ENCODE measurements at regions not wholly inside any gene's neighbourhood (a gene's known extent, or its start where the extent isn't known, plus 50 kb on each side); places are given as distances from the start of the nearest gene placed in this dataset.

DNA sequence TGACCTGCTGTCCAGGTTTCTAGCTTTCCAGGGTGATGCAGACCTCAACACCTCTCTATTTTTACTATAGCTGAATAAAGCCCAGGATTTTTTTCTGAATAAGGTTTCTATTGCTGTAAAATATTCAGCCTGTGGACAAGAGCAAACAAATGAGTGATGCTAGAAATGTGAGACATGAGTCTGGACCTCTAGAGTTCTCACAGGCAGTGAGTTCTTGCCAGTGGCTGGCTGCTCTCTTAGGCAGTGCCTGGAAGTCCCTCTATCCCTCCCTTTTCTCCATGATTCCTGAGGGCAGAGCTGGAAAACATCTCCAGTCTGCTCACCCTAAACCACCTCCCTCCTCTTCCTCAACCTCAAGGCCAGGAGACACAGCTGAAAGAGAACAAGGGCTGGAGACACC lies 793.8 kb upstream of the IGFBP3 start:
- POLR2A ChIA-PET = no interaction called here
- TF ChIP-seq, protein P1, sequence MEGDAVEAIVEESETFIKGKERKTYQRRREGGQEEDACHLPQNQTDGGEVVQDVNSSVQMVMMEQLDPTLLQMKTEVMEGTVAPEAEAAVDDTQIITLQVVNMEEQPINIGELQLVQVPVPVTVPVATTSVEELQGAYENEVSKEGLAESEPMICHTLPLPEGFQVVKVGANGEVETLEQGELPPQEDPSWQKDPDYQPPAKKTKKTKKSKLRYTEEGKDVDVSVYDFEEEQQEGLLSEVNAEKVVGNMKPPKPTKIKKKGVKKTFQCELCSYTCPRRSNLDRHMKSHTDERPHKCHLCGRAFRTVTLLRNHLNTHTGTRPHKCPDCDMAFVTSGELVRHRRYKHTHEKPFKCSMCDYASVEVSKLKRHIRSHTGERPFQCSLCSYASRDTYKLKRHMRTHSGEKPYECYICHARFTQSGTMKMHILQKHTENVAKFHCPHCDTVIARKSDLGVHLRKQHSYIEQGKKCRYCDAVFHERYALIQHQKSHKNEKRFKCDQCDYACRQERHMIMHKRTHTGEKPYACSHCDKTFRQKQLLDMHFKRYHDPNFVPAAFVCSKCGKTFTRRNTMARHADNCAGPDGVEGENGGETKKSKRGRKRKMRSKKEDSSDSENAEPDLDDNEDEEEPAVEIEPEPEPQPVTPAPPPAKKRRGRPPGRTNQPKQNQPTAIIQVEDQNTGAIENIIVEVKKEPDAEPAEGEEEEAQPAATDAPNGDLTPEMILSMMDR (IDR thresholded peaks at IDR 0.05; ENCODE audit: insufficient read depth, low read length, missing control alignments) = no peak
- CTCF ChIA-PET = interaction anchor here (1.4 kb wide), 1 partner anchor 792 kb away, joined by 5 read pairs; no protein-coding TSS in a partner anchor
- DNase-seq (ENCODE audit: low read depth, low spot score) = no peak
- H3K4me3 ChIP-seq (ENCODE audit: low read depth, low read length) = no peak overlapping the region

DNA sequence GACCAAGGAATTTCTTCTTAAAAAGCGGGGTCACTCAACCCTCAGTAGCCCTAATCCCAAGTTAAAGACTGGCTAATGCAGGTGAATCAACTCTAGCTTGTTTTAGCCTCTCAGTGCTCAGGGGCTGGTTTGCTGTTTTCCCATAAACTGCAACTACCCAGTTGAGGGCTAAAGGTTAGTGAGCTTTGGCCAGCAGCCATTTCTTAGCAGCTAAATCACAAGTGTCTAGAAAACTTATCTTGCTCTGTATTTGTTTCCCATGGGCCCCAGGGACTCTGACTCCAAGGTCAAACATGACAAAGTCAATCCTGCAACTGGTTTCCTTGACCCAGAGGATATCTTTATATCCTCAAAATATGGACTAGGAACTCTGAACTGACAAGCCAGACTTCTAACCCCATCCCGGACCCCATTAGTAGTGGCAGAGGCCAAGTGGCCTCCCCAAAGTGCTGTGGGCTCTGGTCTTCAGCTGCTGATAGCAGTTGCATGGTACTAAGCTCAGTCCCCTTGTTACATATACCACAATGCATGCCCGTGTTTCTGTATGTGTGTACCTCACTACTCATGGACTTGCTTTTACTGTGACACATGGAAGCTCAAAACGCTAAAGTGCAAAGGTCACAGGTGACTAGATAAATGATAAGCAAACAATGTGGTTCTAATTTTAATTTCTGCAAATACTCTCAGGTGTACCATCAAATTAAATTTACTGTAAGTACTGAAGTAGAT lies 793.0 kb upstream of the IGFBP3 start:
- no peak for DNase-seq (ENCODE audit: low read depth, low spot score)
- ChIA-PET CTCF (interaction anchor here (1.4 kb wide), 2 partner anchors 40 to 791 kb away, joined by 3 to 5 read pairs; no protein-coding TSS in a partner anchor), POLR2A (no interaction called here)
- TF ChIP-seq, protein P1 (IDR thresholded peaks at IDR 0.05; ENCODE audit: insufficient read depth, low read length, missing control alignments) = no peak
- H3K4me3 ChIP-seq (ENCODE audit: low read depth, low read length) = no peak overlapping the region

DNA sequence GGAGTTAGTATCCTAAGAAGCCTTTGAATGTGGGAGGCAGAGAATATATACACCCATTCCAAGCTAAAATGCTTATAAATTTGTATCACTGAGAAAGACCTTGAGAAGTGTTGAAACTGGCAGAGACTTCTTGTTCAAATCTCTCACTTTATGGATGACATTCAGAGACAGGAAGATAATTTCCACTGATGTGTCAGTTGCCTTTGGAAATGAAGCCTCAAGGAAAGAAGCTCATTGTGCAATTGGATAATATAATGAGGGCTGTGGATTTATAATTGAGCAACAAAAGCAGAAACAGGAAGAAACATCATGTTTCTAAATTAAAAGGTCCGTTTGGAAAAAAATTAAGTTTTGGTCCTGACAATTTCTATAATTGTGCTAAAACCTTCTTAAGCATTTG lies 789.9 kb upstream of the IGFBP3 start:
- TF ChIP-seq, protein P1 (IDR thresholded peaks at IDR 0.05; ENCODE audit: insufficient read depth, low read length, missing control alignments) = no peak
- no peak overlapping the region for H3K4me3 ChIP-seq (ENCODE audit: low read depth, low read length)
- DNase-seq (ENCODE audit: low read depth, low spot score) = no peak
- CTCF ChIA-PET = interaction anchor here (2.0 kb wide), 1 partner anchor 788 kb away, joined by 7 read pairs; no protein-coding TSS in a partner anchor
- POLR2A ChIA-PET = interaction anchor here (0.5 kb wide), 1 partner anchor 441 kb away, joined by 3 read pairs; no protein-coding TSS in a partner anchor

DNA sequence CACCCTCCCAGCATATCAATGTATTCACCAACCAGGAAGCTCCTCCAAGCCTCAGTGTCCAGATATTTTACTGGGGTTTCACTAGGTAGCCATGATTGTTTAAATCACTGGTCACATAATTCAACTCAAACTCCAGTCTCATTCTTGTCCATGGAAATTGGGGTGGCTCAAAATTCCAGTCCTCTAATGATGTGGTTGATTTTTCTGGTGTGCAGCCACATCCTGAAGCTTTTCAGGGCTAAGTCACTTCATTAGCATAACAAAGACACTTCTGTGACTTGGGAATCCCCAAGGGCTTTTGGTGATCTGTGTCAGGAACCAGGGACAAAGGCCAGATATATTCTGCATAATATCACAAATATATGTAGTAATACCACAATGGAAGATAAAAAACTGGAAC lies 786.9 kb upstream of the IGFBP3 start:
- no peak overlapping the region for H3K4me3 ChIP-seq (ENCODE audit: low read depth, low read length)
- ChIA-PET POLR2A (interaction anchor here (0.7 kb wide), 1 partner anchor 106 kb away, joined by 3 read pairs; no protein-coding TSS in a partner anchor), CTCF (no interaction called here)
- no peak for DNase-seq (ENCODE audit: low read depth, low spot score)
- TF ChIP-seq, protein P1 (IDR thresholded peaks at IDR 0.05; ENCODE audit: insufficient read depth, low read length, missing control alignments) = no peak

DNA sequence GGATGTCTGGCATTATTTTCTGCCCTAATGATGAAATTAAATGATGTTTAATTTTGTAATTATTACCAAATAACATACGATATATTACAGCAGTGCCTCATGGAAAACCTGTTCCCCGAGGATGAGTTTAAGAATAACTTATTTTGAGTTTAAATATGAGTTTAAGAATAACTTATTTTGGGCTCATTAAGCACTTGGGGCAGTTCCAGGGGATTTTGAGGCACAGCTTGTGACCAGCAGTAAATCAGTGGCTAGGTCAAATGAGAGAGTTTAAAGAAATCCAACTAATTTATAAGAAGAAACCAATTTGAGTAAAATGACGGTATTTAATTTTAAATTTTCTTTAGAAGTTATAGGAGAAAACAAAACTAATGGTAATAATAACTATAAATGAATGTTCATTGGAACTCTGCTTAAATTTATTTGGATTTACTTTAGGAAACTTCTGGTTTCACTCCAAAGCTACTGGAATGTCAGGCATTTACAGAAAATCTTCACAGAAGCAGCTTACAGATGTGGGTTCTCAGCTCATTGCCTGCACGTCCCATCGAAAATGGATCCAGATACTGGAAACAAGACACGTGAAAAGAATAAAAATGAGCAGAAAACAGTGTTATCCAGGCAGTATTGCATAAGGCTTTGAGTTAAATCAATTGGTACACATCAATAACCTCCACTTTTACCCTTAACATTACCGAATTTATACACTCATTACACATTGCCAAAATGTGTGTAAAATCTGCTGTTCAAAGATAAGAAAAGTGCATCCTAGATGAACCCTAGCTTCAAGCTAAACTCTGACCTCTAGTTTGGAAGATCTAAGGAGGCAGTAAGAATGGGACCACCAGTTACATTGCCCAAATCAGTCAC lies 784.5 kb upstream of the IGFBP3 start:
- no peak overlapping the region for H3K4me3 ChIP-seq (ENCODE audit: low read depth, low read length)
- peak; percentile 49 for DNase-seq (ENCODE audit: low read depth, low spot score)
- TF ChIP-seq, protein P1 (IDR thresholded peaks at IDR 0.05; ENCODE audit: insufficient read depth, low read length, missing control alignments) = no peak
- ChIA-PET CTCF (interaction anchor here (1.3 to 2.1 kb wide), 2 partner anchors 10 to 784 kb away, joined by 5 to 9 read pairs; partner anchors contain the start of gene IGFBP3), POLR2A (no interaction called here)

DNA sequence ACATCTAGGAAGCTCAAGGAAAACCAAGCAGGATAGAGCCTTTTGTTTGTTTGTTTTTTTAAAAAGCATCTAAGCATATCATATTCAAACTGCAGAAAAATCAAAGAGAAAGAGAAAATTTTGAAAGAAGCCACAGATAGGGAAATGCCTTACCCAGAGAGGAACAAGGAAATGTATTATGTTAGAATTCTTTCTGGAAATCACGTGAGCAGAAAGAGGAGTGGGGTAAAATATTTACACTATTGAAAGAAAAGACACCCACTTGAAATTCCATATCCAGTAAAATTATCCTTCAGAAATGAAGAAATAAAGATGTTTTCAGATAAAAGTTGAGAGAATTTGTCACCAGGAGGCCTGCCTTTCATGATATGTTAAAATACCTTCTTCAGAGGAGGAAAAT lies 775.7 kb upstream of the IGFBP3 start:
- CTCF ChIA-PET = interaction anchor here (0.8 to 2.3 kb wide), 2 partner anchors 9 to 24 kb away, joined by 3 to 9 read pairs; no protein-coding TSS in a partner anchor
- TF ChIP-seq, protein P1 (IDR thresholded peaks at IDR 0.05; ENCODE audit: insufficient read depth, low read length, missing control alignments) = no peak
- no peak for DNase-seq (ENCODE audit: low read depth, low spot score)
- POLR2A ChIA-PET = no interaction called here
- no peak overlapping the region for H3K4me3 ChIP-seq (ENCODE audit: low read depth, low read length)

Measured in AG04449 (cell line).